Activated naive CD8-positive, alpha-beta T cell treated with anti-CD3 and anti-CD28 coated beads for 36 hours (primary cell): ENCODE measurements at regions not wholly inside any gene's neighbourhood (a gene's known extent, or its start where the extent isn't known, plus 50 kb on each side); places are given as distances from the start of the nearest gene placed in this dataset.
"Not testable (repeated sequence)": the region's sequence is repeated elsewhere in the genome, so short reads cannot be mapped to it uniquely, and the experiment has no call there.

Source experiments
- DNase-seq: peaks from one replicate; pipeline ENCODE4 v3.0.0; 2021
- H3K27ac Mint-ChIP-seq: one replicate; pipeline ENCODE4 v1.8.0; 2022; ENCODE audit warnings: mild to moderate bottlenecking, moderate library complexity, mixed read lengths
- H3K27me3 Mint-ChIP-seq: one replicate; pipeline ENCODE4 v1.8.0; 2022; ENCODE audit warnings: mild to moderate bottlenecking, mixed read lengths
- H3K36me3 Mint-ChIP-seq: one replicate; pipeline ENCODE4 v1.8.0; 2021; ENCODE audit warnings: mild to moderate bottlenecking, mixed read lengths
- H3K4me1 Mint-ChIP-seq: one replicate; pipeline ENCODE4 v1.8.0; 2021; ENCODE audit warnings: mixed read lengths
- H3K4me3 Mint-ChIP-seq: one replicate; pipeline ENCODE4 v1.8.0; 2022; ENCODE audit warnings: mild to moderate bottlenecking, moderate library complexity, mixed read lengths
- H3K9me3 Mint-ChIP-seq: one replicate; pipeline ENCODE4 v1.8.0; 2022; ENCODE audit warnings: mixed read lengths

GRCh38 chr9:68593760-68594159 is 53.1 kb upstream of the TMEM252 start:
- not testable (repeated sequence) for DNase-seq, H3K36me3 Mint-ChIP-seq, H3K4me3 Mint-ChIP-seq, H3K4me1 Mint-ChIP-seq, H3K27ac Mint-ChIP-seq
- Mint-ChIP-seq H3K9me3 (peaks cover 12% of the 10 kb centered on the region), H3K27me3 (peaks cover 17% of the 10 kb centered on the region)

- H3K9me3 Mint-ChIP-seq, result peaks cover 1% of the 10 kb centered on the region
- no peak overlapping the region for H3K27ac Mint-ChIP-seq
These were observed 55.2 kb upstream of the TMEM252 start for GRCh38 chr9:68595868-68596267.

GRCh38 chr9:68597362-68597997 is 56.8 kb upstream of the TMEM252 start:
- no peak for DNase-seq
- peaks cover 1% of the 10 kb centered on the region for H3K9me3 Mint-ChIP-seq
- H3K27me3 Mint-ChIP-seq, result peaks cover 29% of the 10 kb centered on the region
- no peak overlapping the region for H3K27ac Mint-ChIP-seq
- H3K36me3 Mint-ChIP-seq, result no peaks in the 10 kb centered on the region
- H3K4me3 Mint-ChIP-seq, result no peak overlapping the region
- H3K4me1 Mint-ChIP-seq, result no peaks in the 10 kb centered on the region

More at GRCh38 chr9:68595868-68596267, 55.2 kb upstream of the TMEM252 start:
- H3K4me3 Mint-ChIP-seq, result no peak overlapping the region
- H3K36me3 Mint-ChIP-seq, result no peaks in the 10 kb centered on the region
- DNase-seq, result no peak
- no peaks in the 10 kb centered on the region for H3K4me1 Mint-ChIP-seq
- peaks cover 27% of the 10 kb centered on the region for H3K27me3 Mint-ChIP-seq

- H3K4me3 Mint-ChIP-seq, result no peak overlapping the region
- H3K9me3 Mint-ChIP-seq, result no peaks in the 10 kb centered on the region
- DNase-seq, result no peak
- H3K4me1 Mint-ChIP-seq, result no peaks in the 10 kb centered on the region
- H3K36me3 Mint-ChIP-seq, result no peaks in the 10 kb centered on the region
- peaks cover 35% of the 10 kb centered on the region for H3K27me3 Mint-ChIP-seq
- no peak overlapping the region for H3K27ac Mint-ChIP-seq
These were observed 59.1 kb upstream of the TMEM252 start for GRCh38 chr9:68599826-68600225.

- no peak overlapping the region for H3K4me3 Mint-ChIP-seq
- no peak for DNase-seq
- H3K27me3 Mint-ChIP-seq, result peaks cover 22% of the 10 kb centered on the region
- no peaks in the 10 kb centered on the region for H3K36me3 Mint-ChIP-seq
- H3K9me3 Mint-ChIP-seq, result no peaks in the 10 kb centered on the region
- H3K27ac Mint-ChIP-seq, result no peak overlapping the region
- no peaks in the 10 kb centered on the region for H3K4me1 Mint-ChIP-seq
These were observed 60.4 kb upstream of the TMEM252 start for GRCh38 chr9:68601081-68601480.

GRCh38 chr9:68603371-68603770 is 62.7 kb upstream of the TMEM252 start:
- Mint-ChIP-seq H3K9me3 (no peaks in the 10 kb centered on the region), H3K36me3 (no peaks in the 10 kb centered on the region), H3K27me3 (peaks cover 27% of the 10 kb centered on the region), H3K4me1 (no peaks in the 10 kb centered on the region), H3K27ac (no peak overlapping the region), H3K4me3 (no peak overlapping the region)
- DNase-seq, result no peak

GRCh38 chr9:68608763-68609162 is 68.1 kb upstream of the TMEM252 start:
- Mint-ChIP-seq H3K4me3 (no peak overlapping the region), H3K27ac (no peak overlapping the region), H3K4me1 (no peaks in the 10 kb centered on the region), H3K9me3 (no peaks in the 10 kb centered on the region), H3K27me3 (peaks cover 4% of the 10 kb centered on the region), H3K36me3 (no peaks in the 10 kb centered on the region)
- DNase-seq, result no peak

- Mint-ChIP-seq H3K36me3 (no peaks in the 10 kb centered on the region), H3K4me3 (no peak overlapping the region), H3K9me3 (no peaks in the 10 kb centered on the region), H3K27ac (no peak overlapping the region), H3K27me3 (peaks cover 4% of the 10 kb centered on the region), H3K4me1 (no peaks in the 10 kb centered on the region)
- no peak for DNase-seq
These were observed 69.3 kb upstream of the TMEM252 start for GRCh38 chr9:68609901-68610415.

- no peak for DNase-seq
- no peaks in the 10 kb centered on the region for H3K4me1 Mint-ChIP-seq
- H3K27ac Mint-ChIP-seq, result no peak overlapping the region
- no peaks in the 10 kb centered on the region for H3K9me3 Mint-ChIP-seq
- no peaks in the 10 kb centered on the region for H3K36me3 Mint-ChIP-seq
- no peaks in the 10 kb centered on the region for H3K27me3 Mint-ChIP-seq
- H3K4me3 Mint-ChIP-seq, result no peak overlapping the region
These were observed 73.4 kb upstream of the TMEM252 start for GRCh38 chr9:68614121-68614520.

GRCh38 chr9:68617011-68617410 is 76.3 kb upstream of the TMEM252 start:
- not testable (repeated sequence) for H3K4me3 Mint-ChIP-seq, H3K4me1 Mint-ChIP-seq, H3K9me3 Mint-ChIP-seq, DNase-seq, H3K36me3 Mint-ChIP-seq, H3K27ac Mint-ChIP-seq
- peaks cover 12% of the 10 kb centered on the region for H3K27me3 Mint-ChIP-seq

- H3K27ac Mint-ChIP-seq, result no peak overlapping the region
- no peaks in the 10 kb centered on the region for H3K9me3 Mint-ChIP-seq
- H3K27me3 Mint-ChIP-seq, result peaks cover 12% of the 10 kb centered on the region
- no peaks in the 10 kb centered on the region for H3K4me1 Mint-ChIP-seq
- no peak overlapping the region for H3K4me3 Mint-ChIP-seq
- no peak for DNase-seq
- H3K36me3 Mint-ChIP-seq, result no peaks in the 10 kb centered on the region
These were observed 78.4 kb upstream of the TMEM252 start for GRCh38 chr9:68619072-68619471.

GRCh38 chr9:68619636-68620035 is 79.0 kb upstream of the TMEM252 start:
- Mint-ChIP-seq H3K9me3 (no peaks in the 10 kb centered on the region), H3K36me3 (no peaks in the 10 kb centered on the region), H3K27ac (no peak overlapping the region), H3K4me1 (no peaks in the 10 kb centered on the region), H3K4me3 (no peak overlapping the region), H3K27me3 (peaks cover 12% of the 10 kb centered on the region)
- no peak for DNase-seq

GRCh38 chr9:68625559-68625958 is 79.5 kb upstream of the PIP5K1B start:
- Mint-ChIP-seq H3K27ac (no peak overlapping the region), H3K4me1 (no peaks in the 10 kb centered on the region), H3K9me3 (no peaks in the 10 kb centered on the region), H3K36me3 (no peaks in the 10 kb centered on the region), H3K4me3 (no peak overlapping the region), H3K27me3 (peaks cover 10% of the 10 kb centered on the region)
- no peak for DNase-seq

- Mint-ChIP-seq H3K27me3 (peaks cover 6% of the 10 kb centered on the region), H3K36me3 (no peaks in the 10 kb centered on the region), H3K9me3 (no peaks in the 10 kb centered on the region), H3K4me1 (no peaks in the 10 kb centered on the region), H3K27ac (no peak overlapping the region), H3K4me3 (no peak overlapping the region)
- DNase-seq, result no peak
These were observed 78.5 kb upstream of the PIP5K1B start for GRCh38 chr9:68626526-68626925.

- no peak for DNase-seq
- H3K36me3 Mint-ChIP-seq, result no peaks in the 10 kb centered on the region
- no peak overlapping the region for H3K4me3 Mint-ChIP-seq
- H3K4me1 Mint-ChIP-seq, result no peaks in the 10 kb centered on the region
- H3K9me3 Mint-ChIP-seq, result no peaks in the 10 kb centered on the region
- peaks cover 10% of the 10 kb centered on the region for H3K27me3 Mint-ChIP-seq
- no peak overlapping the region for H3K27ac Mint-ChIP-seq
These were observed 77.9 kb upstream of the PIP5K1B start for GRCh38 chr9:68627104-68627503.

GRCh38 chr9:68627594-68627993 is 77.4 kb upstream of the PIP5K1B start:
- H3K27ac Mint-ChIP-seq, result no peak overlapping the region
- H3K27me3 Mint-ChIP-seq, result peaks cover 10% of the 10 kb centered on the region
- H3K4me1 Mint-ChIP-seq, result no peaks in the 10 kb centered on the region
- H3K9me3 Mint-ChIP-seq, result no peaks in the 10 kb centered on the region
- no peaks in the 10 kb centered on the region for H3K36me3 Mint-ChIP-seq
- no peak overlapping the region for H3K4me3 Mint-ChIP-seq
- DNase-seq, result no peak
